ENCODE measurements at regions not wholly inside any gene's neighbourhood (a gene's known extent, or its start where the extent isn't known, plus 50 kb on each side); places are given as distances from the start of the nearest gene placed in this dataset.
"Not testable (repeated sequence)": the region's sequence is repeated elsewhere in the genome, so short reads cannot be mapped to it uniquely, and the experiment has no call there.

DNA sequence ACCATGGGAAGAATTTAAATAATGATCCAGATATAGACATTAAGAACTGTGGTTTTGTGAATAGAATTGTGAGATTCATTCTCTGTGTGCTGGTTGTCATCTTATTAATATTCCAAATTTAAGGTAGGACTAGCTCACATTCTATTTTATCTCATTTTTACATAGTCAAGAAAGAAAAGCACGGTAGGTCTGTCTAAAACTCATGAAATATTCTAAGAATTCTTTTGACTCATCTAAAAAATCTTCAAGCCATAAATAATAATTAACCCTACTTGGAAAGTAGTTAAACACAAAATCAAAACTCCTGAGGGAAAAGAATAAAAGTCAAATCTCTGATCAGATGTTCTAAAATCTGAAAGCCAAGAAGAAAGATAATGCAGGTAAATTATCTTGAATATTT is 388.8 kb upstream of the CHAC2 start:
- no peak for DNase-seq (ENCODE audit: low read depth in 4 of 4, low spot score in 1 of 4)

DNA sequence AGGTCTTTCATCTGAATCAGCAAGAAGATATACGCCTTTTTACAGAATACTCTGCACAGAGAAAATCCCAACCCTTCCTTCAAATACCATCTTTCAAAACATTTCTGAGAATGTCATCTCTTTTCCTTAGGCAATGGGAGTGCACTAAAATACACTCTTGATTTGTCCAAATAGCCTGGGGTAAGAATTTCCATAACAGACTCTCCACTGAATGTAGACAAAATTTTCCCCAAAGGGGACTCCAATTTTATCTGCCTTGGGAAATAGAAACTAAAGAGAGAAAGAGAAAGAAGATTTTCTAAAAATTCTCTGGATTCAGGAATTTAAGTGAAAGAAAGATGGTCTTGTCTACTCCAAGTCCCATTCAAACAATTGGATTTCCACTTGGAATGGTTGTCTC is 394.5 kb upstream of the CHAC2 start:
- DNase-seq (ENCODE audit: low read depth in 4 of 4, low spot score in 1 of 4): no peak

DNA sequence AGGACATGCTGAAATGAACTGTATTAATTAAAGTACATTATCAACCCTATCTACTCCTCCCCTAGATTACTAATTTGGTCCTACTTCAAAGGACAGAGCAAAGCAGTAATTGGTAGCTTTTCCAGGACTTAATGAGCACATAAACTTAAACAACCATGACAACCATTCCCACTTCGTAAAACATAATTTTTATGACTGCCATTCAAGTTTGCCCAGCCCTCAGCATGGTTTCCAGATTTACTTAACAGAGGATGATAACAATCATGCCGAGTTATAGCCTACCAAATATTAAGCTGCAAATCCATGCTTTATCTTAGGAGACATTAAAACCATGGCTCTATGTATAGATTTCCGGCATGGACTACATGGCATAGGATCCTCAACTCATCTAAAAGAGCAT is 401.1 kb upstream of the CHAC2 start:
- no peak for DNase-seq (ENCODE audit: low read depth in 4 of 4, low spot score in 1 of 4)

- DNase-seq (ENCODE audit: low read depth in 4 of 4, low spot score in 1 of 4): no peak
These were observed 404.7 kb upstream of the CHAC2 start for GRCh38 chr2:53362934-53363333.

- no peak for DNase-seq (ENCODE audit: low read depth in 4 of 4, low spot score in 1 of 4)
These were observed 411.2 kb upstream of the CHAC2 start for GRCh38 chr2:53356291-53356905.

- no peak for DNase-seq (ENCODE audit: low read depth in 4 of 4, low spot score in 1 of 4)
These were observed 414.2 kb upstream of the CHAC2 start for GRCh38 chr2:53353135-53354114.

- DNase-seq (ENCODE audit: low read depth in 4 of 4, low spot score in 1 of 4): no peak
These were observed 420.3 kb upstream of the CHAC2 start for GRCh38 chr2:53347269-53347668.

DNA sequence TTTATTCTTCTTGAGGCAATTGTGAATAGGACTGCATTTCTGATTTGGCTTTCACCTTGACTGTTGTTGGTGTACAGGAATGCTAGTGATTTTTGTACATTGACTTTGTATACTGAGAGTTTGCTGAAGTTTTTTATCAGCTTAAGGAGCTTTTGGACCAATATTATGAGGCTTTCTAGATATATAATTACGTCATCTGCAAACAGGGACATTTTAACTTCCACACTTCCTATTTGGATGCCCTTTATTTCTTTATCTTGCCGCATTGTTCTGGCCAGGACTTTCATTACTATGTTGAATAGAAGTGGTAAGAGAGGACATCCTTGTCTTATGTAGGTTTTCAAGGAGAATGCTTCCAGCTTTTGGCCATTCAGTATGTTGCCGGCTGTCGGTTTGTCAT is 425.4 kb upstream of the CHAC2 start:
- no peak for DNase-seq (ENCODE audit: low read depth in 4 of 4, low spot score in 1 of 4)

DNA sequence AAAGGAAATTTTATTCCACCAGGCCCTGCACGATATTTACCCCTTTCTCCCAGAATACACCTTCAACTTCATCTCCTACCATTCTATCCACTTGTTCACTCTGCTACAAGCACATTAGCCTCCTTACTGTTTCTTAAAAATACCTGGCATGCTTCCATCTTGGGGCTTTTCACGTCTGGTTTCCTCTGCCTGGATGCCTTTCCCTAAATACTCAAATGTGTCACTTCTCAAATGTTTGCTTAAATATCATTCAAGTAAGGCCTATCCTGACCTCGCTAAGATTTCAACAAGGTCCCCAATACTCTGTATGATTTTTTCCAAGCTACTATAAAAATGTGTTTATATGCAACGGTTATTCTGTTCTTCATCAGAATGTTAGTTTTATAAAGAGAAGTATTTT is 433.0 kb upstream of the CHAC2 start:
- DNase-seq (ENCODE audit: low read depth in 4 of 4, low spot score in 1 of 4): no peak

DNA sequence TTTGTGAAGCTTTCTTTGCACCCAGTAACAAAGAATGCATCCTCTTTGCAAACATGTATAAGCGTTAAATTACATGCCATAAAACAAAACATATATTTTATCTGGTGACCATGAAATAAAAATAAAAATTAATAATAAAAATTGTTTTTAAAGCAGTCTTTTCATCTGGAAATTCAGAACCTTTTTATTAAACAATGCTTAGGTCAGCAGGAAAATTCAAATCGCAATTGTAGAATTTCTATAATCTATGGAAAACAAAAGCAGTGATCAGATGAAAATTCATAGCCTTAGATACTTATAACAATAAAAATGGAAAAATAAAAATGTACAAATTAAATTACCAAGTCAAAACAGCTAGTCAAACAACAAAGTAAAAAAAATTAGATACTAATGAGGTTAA is 435.9 kb upstream of the CHAC2 start:
- DNase-seq (ENCODE audit: low read depth in 4 of 4, low spot score in 1 of 4): no peak

DNA sequence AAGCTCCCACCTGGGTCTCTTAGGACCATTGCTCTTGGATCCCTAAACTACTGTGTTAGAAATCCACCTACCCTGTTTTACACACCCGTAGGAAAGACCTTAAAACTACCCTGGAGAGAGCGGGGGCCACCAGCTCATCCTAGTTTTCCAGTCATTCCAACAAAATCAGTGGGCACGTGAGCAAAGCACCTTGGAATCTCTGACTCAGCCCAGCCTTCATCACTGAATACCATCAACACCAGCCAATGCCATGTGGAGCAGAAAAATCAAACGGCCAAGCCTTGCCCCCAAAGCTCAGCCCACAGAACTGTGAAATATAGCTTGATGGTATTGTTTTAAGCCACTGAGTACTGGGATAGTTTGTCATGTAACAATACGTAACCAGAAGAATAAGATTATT is 449.7 kb upstream of the CHAC2 start:
- DNase-seq (ENCODE audit: low read depth in 4 of 4, low spot score in 1 of 4): no peak

GRCh38 chr2:53315149-53315548 is 452.5 kb upstream of the CHAC2 start:
- no peak for DNase-seq (ENCODE audit: low read depth in 4 of 4, low spot score in 1 of 4)

- no peak for DNase-seq (ENCODE audit: low read depth in 4 of 4, low spot score in 1 of 4)
These were observed 452.9 kb upstream of the CHAC2 start for GRCh38 chr2:53314718-53315117.

GRCh38 chr2:53313644-53314043 is 454.0 kb upstream of the CHAC2 start:
- not testable (repeated sequence) for DNase-seq (ENCODE audit: low read depth in 4 of 4, low spot score in 1 of 4)

DNA sequence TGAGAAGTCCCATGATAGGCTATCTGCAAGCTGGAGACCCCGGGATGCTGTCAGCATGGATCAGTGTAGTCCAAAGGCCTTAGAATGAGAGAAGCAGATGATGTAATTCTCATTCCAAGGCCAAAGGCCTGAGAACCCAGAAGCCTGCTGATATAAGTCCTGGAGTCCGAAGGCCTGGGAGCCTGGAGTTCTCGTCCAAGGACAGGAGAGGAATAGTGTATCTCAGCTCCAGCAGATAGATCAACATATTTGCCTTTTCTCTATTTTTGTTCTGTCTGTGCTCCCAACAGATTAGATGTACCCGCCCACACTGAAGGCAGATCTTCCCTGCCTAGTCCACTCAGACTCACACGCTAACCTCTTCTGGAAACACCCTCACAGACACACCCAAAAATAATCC is 454.9 kb upstream of the CHAC2 start:
- no peak for DNase-seq (ENCODE audit: low read depth in 4 of 4, low spot score in 1 of 4)

GRCh38 chr2:53312181-53312580 is 455.4 kb upstream of the CHAC2 start:
- no peak for DNase-seq (ENCODE audit: low read depth in 4 of 4, low spot score in 1 of 4)

- DNase-seq (ENCODE audit: low read depth in 4 of 4, low spot score in 1 of 4): no peak
These were observed 464.5 kb upstream of the CHAC2 start for GRCh38 chr2:53303012-53303578.

DNA sequence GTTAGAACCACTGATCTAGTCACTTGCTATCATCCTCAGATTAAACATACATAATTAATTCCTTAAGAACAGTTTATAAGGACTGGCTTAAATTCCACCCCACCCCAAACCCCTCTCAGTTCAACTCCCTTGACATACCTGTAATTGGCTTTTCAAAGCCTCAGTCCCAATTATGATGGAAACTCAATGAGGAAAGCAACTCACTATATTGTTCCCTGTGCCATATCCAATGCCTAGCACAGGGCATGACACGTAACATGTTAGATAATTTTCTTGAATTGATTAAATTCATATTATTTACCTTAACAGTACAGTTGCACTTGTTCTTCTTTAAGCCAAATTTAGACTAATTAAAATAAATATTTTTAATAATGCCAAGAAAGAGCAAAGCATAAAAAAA is 465.1 kb upstream of the CHAC2 start:
- no peak for DNase-seq (ENCODE audit: low read depth in 4 of 4, low spot score in 1 of 4)

GRCh38 chr2:53289309-53290006 is 478.1 kb upstream of the CHAC2 start:
- DNase-seq (ENCODE audit: low read depth in 4 of 4, low spot score in 1 of 4): no peak

DNA sequence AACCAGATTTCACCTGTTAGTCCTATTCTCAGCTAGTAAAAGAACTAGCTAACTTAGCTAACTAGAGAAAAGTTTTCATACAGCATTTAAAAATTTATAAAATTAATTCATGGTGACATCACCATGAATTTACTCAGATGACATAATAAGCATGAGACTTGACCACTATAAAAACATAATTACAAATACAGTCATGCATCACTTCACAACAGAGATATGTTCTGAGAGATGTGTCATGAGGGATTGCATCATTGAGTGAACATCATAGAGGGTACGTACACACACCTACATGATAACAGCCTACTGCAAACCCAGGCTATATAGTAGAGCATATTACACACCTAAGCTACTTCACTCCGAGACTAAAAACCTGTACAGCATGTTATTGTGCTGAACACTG is 481.3 kb upstream of the CHAC2 start:
- no peak for DNase-seq (ENCODE audit: low read depth in 4 of 4, low spot score in 1 of 4)

- no peak for DNase-seq (ENCODE audit: low read depth in 4 of 4, low spot score in 1 of 4)
These were observed 491.9 kb upstream of the CHAC2 start for GRCh38 chr2:53275743-53276142.

DNA sequence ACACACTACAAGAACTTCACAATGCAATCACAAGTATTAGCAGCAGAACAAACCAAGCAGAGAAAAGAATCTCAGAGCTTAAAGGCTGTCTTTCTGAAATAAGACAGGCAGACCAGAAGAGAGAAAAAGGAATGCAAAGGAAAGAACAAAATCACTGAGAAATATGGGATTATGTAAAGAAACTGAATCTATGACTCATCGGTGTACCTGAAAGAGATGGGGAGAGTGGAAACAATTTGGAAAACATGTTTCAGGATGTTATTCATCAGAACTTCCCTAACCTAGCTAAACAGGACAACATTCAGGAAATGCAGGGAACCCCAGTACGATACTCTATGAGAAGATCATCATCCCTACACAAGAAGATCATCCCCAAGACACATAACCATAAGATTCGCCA is 499.0 kb upstream of the CHAC2 start:
- no peak for DNase-seq (ENCODE audit: low read depth in 4 of 4, low spot score in 1 of 4)

Data from stimulated activated CD4-positive, alpha-beta T cell treated with anti-CD3 and anti-CD28 coated beads, Interleukin-1b, Interleukin-23, amount 100 ng/mL, for 24 hours (primary cell).